ENCODE measurements at regions not wholly inside any gene's neighbourhood (a gene's known extent, or its start where the extent isn't known, plus 50 kb on each side); places are given as distances from the start of the nearest gene placed in this dataset.
"Not testable (repeated sequence)": the region's sequence is repeated elsewhere in the genome, so short reads cannot be mapped to it uniquely, and the experiment has no call there.

- no peak overlapping the region for H3K27ac ChIP-seq
- no peak for DNase-seq (ENCODE audit: low read depth, low spot score)
Observed at GRCh38 chr1:157411064-157411463, 141.3 kb downstream of the FCRL5 start.

- no peak overlapping the region for H3K27ac ChIP-seq
- DNase-seq (ENCODE audit: low read depth, low spot score) = no peak
Observed at GRCh38 chr1:157410457-157410856, 141.9 kb downstream of the FCRL5 start.

- DNase-seq (ENCODE audit: low read depth, low spot score) = no peak
- no peak overlapping the region for H3K27ac ChIP-seq
Observed at GRCh38 chr1:157409927-157410326, 142.4 kb downstream of the FCRL5 start.

- H3K27ac ChIP-seq = no peak overlapping the region
- DNase-seq (ENCODE audit: low read depth, low spot score) = no peak
Observed at GRCh38 chr1:157407917-157408525, 144.3 kb downstream of the FCRL5 start.

- no peak for DNase-seq (ENCODE audit: low read depth, low spot score)
- no peak overlapping the region for H3K27ac ChIP-seq
Observed at GRCh38 chr1:157407367-157407766, 144.9 kb downstream of the FCRL5 start.

- H3K27ac ChIP-seq = no peak overlapping the region
- DNase-seq (ENCODE audit: low read depth, low spot score) = no peak
Observed at GRCh38 chr1:157405662-157406061, 146.7 kb downstream of the FCRL5 start.

GRCh38 chr1:157404614-157405013, 147.7 kb downstream of the FCRL5 start:
- H3K27ac ChIP-seq = no peak overlapping the region
- no peak for DNase-seq (ENCODE audit: low read depth, low spot score)

- DNase-seq (ENCODE audit: low read depth, low spot score) = no peak
- no peak overlapping the region for H3K27ac ChIP-seq
Observed at GRCh38 chr1:157404063-157404501, 148.2 kb downstream of the FCRL5 start.

GRCh38 chr1:157403608-157404007, 148.7 kb downstream of the FCRL5 start:
- no peak overlapping the region for H3K27ac ChIP-seq
- DNase-seq (ENCODE audit: low read depth, low spot score) = no peak

- H3K27ac ChIP-seq = no peak overlapping the region
- no peak for DNase-seq (ENCODE audit: low read depth, low spot score)
Observed at GRCh38 chr1:157403203-157403602, 149.1 kb downstream of the FCRL5 start.

GRCh38 chr1:157400766-157401165, 151.5 kb downstream of the FCRL5 start:
- no peak overlapping the region for H3K27ac ChIP-seq
- DNase-seq (ENCODE audit: low read depth, low spot score) = no peak

- no peak overlapping the region for H3K27ac ChIP-seq
- no peak for DNase-seq (ENCODE audit: low read depth, low spot score)
Observed at GRCh38 chr1:157399984-157400382, 152.3 kb downstream of the FCRL5 start.

GRCh38 chr1:157399343-157399983, 152.9 kb downstream of the FCRL5 start:
- no peak for DNase-seq (ENCODE audit: low read depth, low spot score)
- H3K27ac ChIP-seq = no peak overlapping the region

- DNase-seq (ENCODE audit: low read depth, low spot score) = peak; percentile 10
- H3K27ac ChIP-seq = no peak overlapping the region
Observed at GRCh38 chr1:157390651-157391050, 161.7 kb downstream of the FCRL5 start.

GRCh38 chr1:157388057-157388456, 164.3 kb downstream of the FCRL5 start:
- DNase-seq (ENCODE audit: low read depth, low spot score) = no peak
- no peak overlapping the region for H3K27ac ChIP-seq

GRCh38 chr1:157384258-157384657, 168.1 kb downstream of the FCRL5 start:
- no peak overlapping the region for H3K27ac ChIP-seq
- DNase-seq (ENCODE audit: low read depth, low spot score) = no peak

GRCh38 chr1:157382351-157382750, 170.0 kb downstream of the FCRL5 start:
- H3K27ac ChIP-seq = no peak overlapping the region
- no peak for DNase-seq (ENCODE audit: low read depth, low spot score)

GRCh38 chr1:157380523-157380922, 171.8 kb downstream of the FCRL5 start:
- H3K27ac ChIP-seq = no peak overlapping the region
- DNase-seq (ENCODE audit: low read depth, low spot score) = no peak

- not testable (repeated sequence) for DNase-seq (ENCODE audit: low read depth, low spot score)
Observed at GRCh38 chr1:157377280-157377713, 175.0 kb downstream of the FCRL5 start.

GRCh38 chr1:157376681-157377080, 175.6 kb downstream of the FCRL5 start:
- no peak overlapping the region for H3K27ac ChIP-seq
- no peak for DNase-seq (ENCODE audit: low read depth, low spot score)

More at GRCh38 chr1:157377280-157377713, 175.0 kb downstream of the FCRL5 start:
- not testable (repeated sequence) for H3K27ac ChIP-seq

- not testable (repeated sequence) for H3K27ac ChIP-seq; DNase-seq (ENCODE audit: low read depth, low spot score)
Observed at GRCh38 chr1:157372311-157372710, 180.0 kb downstream of the FCRL5 start.

- no peak overlapping the region for H3K27ac ChIP-seq
- no peak for DNase-seq (ENCODE audit: low read depth, low spot score)
Observed at GRCh38 chr1:157371826-157372225, 180.5 kb downstream of the FCRL5 start.

Measured in epithelial cell of prostate (primary cell).